GM21619 (cell line): ENCODE measurements at regions not wholly inside any gene's neighbourhood (a gene's known extent, or its start where the extent isn't known, plus 50 kb on each side); places are given as distances from the start of the nearest gene placed in this dataset.
"Not testable (repeated sequence)": the region's sequence is repeated elsewhere in the genome, so short reads cannot be mapped to it uniquely, and the experiment has no call there.

Source experiments
- ATAC-seq: cut with Tn5 transposase; IDR thresholded peaks from one replicate; pipeline ENCODE4 v1.9.1; 2021; ENCODE audit not compliant: unreplicated experiment

DNA sequence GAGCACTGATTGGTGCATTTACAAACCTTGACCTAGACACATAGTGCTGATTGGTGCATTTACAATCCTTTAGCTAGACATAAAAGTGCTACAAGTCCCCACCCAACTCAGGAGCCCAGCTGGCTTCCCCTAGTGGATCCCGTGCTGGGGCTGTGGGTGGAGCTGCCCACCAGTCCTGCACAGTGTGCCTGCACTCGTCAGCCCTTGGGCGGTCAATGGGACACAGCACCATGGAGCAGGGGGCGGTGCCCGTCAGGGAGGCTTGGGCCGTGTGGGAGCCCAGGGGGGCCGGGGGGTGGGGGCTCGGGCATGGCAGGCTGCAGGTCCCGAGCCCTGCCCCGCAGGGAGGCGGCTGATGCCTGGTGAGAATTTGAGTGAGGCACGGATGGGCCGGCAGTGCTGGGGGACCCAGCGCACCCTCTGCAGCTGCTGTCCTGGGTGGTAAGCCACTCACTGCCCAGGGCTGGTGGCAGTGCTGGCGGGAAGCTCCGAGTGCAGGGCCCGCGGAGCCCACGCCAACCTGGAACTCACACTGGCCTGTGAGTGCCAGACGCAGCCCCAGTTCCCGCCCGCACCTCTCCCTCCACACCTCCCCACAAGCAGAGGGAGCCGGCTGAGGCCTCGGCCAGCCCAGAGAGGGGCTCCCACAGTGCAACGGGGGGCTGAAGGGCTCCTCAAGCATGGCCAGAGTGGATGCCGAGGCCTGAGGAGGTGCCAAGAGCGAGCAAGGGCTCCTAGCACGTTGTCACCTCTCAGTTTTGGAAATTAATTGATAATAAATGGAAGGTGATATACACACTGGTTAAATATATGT lies 207.7 kb downstream of the RAP2B start:
- ATAC-seq: no peak

- ATAC-seq: no peak
Observed at GRCh38 chr3:153370680-153371079, 208.7 kb downstream of the RAP2B start.

DNA sequence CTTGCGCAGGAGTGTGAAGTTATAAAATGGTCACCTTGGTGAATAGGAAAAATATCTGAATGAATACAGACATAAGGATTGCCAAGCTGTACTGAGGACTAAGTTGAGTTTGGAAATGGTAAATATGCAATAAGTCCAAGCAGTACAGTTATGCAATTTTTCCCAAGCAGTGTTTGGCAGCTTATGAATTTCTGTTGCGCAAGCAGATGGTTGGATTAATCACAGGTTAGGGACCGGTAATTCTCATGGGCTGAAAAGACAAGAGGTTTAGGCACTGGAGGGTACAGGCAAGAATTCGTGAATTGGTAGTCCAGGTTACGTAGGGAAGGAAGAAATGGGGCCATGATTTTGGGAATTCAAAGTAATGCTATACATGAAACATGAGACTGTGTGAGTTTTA lies 210.3 kb downstream of the RAP2B start:
- ATAC-seq: no peak

DNA sequence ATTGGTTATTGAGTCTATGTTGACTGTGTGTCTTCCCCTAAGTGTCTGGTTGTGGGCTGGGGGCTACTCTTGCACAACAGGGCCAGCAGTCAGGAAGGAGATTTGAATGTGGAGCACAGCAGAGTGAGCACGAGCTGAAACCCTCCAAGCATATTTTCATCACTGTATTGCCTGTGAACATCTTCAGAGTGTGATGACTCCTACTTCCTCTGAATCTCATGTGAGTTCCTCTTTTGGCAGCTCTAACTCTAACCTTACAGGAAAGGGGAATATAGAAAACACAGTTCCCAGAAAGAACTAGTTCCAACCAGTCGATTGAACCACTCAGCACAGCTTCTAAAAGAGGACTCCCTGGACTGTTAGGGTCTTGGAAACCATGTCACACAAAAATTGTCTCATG lies 211.6 kb downstream of the RAP2B start:
- ATAC-seq: no peak

DNA sequence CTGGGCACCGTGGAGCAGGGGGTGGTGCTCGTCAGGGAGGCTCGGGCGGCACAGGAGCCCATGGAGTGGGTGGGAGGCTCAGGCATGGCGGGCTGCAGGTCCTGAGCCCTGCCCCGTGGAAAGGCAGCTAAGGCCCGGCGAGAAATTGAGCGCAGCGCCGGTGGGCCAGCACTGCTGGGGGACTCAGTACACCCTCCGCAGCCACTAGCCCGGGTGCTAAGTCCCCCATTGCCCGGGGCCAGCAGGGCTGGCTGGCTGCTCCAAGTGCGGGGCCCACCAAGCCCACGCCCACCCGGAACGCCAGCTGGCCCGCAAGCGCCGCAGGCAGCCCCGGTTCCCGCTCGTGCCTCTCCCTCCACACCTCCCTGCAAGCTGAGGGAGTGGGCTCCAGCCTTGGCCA lies 216.3 kb downstream of the RAP2B start:
- ATAC-seq: not testable (repeated sequence)

- ATAC-seq: no peak
Observed at GRCh38 chr3:153379516-153379915, 217.5 kb downstream of the RAP2B start.

- ATAC-seq: no peak
Observed at GRCh38 chr3:153385343-153385742, 223.3 kb downstream of the RAP2B start.

DNA sequence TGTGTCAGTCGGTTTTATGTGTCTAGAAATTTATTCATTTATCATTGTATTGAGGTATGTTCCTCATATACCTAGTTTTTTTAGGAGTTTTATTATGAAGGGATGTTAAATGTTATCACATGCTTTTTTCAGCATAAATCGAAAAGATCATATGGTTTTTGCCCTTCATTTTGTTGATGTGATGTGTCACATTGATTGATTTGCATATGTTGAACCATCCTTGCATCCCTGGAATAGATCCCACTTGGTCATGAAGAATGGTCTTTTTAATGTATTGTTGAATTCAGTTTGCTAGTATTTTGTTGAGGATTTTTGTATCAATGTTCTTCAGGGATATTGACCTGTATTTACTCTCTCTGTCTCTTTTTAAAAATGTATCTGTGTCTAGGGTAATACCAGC lies 230.3 kb downstream of the RAP2B start:
- no peak for ATAC-seq

GRCh38 chr3:153394017-153394416 lies 232.0 kb downstream of the RAP2B start:
- no peak for ATAC-seq

- no peak for ATAC-seq
Observed at GRCh38 chr3:153396581-153396980, 234.6 kb downstream of the RAP2B start.

- no peak for ATAC-seq
Observed at GRCh38 chr3:153397794-153398193, 235.8 kb downstream of the RAP2B start.

- ATAC-seq: peak; percentile 91
Observed at GRCh38 chr3:153399636-153400035, 237.6 kb downstream of the RAP2B start.

- ATAC-seq: no peak
Observed at GRCh38 chr3:153400641-153401040, 238.6 kb downstream of the RAP2B start.

- ATAC-seq: no peak
Observed at GRCh38 chr3:153404157-153404556, 242.1 kb downstream of the RAP2B start.

- ATAC-seq: not testable (repeated sequence)
Observed at GRCh38 chr3:153405320-153405719, 243.3 kb downstream of the RAP2B start.

DNA sequence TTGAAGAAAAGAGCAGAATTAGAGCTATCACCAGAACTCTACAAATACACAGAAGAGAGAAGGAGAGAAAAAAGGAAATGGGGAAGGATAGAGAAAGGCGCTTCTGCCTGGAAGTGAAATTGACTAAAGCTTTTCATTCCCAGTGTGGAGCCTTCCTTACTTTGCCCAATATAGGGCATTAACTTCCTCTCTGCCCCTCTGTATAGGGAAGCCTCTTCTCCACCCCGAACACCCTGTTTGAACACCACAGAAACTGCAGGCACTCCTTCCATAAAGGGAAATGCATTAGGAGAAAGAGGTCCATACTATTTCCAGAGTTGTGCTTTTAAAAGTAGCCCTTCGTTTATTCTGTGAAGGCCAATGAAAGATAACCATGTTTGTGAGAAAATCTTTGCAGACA lies 248.5 kb downstream of the RAP2B start:
- ATAC-seq: no peak

DNA sequence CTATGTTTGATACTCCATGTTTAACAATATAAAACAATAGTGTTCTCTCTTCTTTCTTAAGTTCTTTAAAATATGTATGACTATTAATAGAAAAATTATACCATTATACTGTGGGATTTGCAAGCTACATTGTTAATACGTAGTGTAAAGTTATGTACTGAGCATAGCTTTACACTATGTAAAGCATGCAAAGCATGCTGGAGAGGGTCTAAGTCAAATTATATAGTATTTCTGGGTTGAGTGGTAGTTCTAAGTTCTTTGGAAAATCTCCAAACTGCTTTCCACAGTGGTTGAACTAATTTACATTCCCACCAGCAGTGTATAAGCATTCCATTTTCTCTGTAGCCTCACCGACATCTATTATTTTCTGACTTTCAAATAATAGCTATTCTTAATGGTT lies 253.0 kb downstream of the RAP2B start:
- ATAC-seq: no peak

- ATAC-seq: no peak
Observed at GRCh38 chr3:153422314-153422713, 260.3 kb downstream of the RAP2B start.

DNA sequence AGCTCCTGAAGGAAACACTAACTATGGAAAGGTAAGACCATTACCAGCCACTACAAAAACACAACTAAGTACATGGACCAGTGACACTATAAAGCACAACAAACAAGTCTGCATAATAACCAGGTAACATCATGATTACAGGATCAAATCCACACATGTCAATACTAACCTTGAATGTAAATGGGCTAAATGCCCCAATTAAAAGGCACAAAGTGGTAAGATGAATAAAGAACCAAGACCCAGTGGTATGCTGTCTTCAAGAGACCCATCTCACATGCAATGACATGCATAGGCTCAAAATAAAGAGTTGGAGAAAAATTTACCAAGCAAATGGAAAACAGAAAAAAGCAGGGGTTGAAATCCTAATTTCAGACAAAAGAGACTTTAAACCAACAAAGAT lies 261.8 kb downstream of the RAP2B start:
- not testable (repeated sequence) for ATAC-seq

- no peak for ATAC-seq
Observed at GRCh38 chr3:153426344-153426743, 264.3 kb downstream of the RAP2B start.

DNA sequence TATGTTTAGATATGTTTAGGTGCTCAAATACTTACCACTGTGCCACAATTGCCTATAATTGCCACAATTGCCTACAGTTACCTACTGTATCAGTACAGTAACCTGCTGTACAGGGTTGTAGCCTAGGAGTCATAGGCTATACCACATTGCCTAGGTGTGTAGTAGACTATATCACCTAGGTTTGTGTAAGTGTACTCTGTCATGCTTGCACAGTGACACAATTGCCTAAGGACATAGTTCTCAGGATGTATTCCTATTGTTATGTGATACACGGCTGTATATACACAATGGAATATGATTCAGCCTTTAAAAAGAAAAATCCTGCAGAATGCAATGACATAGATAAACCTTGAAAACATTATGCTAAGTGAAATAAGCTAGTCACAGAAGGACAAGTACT lies 264.8 kb downstream of the RAP2B start:
- ATAC-seq: no peak

DNA sequence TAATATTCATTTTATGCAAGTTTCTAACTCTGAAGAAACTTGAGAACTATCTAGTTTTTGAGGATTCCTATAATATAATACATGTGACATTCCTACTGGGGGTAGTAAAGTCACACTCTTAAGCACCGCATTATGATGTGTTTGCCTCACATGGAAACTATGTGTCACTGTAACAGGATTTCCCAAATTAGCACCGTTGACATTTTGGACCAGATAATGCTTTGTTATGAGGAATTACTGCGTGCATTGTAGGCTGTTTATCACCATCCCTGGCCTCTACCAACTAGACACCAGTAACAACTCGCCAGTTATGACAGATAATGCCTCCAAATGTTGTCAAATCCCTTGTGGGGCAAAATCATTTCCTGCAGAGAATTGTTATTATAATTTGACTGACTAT lies 267.8 kb downstream of the RAP2B start:
- no peak for ATAC-seq

DNA sequence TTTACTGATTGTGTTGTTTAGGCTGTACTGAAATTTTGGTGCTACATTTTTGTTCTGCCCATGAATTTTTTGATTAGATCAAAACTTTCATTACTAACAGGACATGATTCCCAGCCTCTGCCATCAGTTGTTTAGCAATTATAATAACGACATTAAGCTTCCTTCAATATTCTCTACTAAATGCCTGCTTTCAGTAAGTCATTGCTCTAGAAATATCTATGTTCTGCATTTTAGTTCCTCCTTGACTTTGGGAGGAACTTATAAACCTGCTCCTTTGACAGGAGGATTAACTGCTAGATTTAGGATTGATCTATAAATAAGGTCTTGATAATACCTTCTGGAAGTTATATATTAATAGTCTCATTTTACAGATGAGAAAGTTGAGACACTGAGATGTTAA lies 269.1 kb downstream of the RAP2B start:
- no peak for ATAC-seq
